GM12873 (cell line): ENCODE measurements at regions not wholly inside any gene's neighbourhood (a gene's known extent, or its start where the extent isn't known, plus 50 kb on each side); places are given as distances from the start of the nearest gene placed in this dataset.

Source experiments
- TF ChIP-seq, protein P1 (sequence below): IDR thresholded peaks from 2 replicates; pipeline ENCODE4 v1.5.1; 2012; ENCODE audit warnings: low read depth, mild to moderate bottlenecking, moderate library complexity, low read length, control low read depth; ENCODE audit not compliant: insufficient read depth; ENCODE audit errors: missing control alignments

DNA sequence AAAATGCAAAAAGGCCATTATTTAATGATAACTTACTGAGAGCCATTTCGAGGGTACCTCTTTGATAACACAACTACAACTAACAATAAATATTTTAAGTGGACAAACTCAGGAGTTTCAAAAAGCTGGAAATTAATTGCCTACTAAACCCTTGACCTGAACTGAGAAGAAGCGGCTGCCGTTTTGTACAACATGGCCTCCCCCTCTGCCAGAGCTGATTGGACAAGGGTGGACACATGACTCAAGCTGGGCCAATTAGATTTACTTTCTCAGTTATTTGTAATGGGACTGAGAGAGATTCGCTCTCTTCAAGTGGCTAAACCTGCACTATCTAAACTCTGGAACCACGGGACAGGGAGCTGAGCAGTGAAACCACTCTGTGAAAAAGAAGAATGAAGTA lies 135.9 kb upstream of the SERPINE2 start:
- TF ChIP-seq, protein P1, sequence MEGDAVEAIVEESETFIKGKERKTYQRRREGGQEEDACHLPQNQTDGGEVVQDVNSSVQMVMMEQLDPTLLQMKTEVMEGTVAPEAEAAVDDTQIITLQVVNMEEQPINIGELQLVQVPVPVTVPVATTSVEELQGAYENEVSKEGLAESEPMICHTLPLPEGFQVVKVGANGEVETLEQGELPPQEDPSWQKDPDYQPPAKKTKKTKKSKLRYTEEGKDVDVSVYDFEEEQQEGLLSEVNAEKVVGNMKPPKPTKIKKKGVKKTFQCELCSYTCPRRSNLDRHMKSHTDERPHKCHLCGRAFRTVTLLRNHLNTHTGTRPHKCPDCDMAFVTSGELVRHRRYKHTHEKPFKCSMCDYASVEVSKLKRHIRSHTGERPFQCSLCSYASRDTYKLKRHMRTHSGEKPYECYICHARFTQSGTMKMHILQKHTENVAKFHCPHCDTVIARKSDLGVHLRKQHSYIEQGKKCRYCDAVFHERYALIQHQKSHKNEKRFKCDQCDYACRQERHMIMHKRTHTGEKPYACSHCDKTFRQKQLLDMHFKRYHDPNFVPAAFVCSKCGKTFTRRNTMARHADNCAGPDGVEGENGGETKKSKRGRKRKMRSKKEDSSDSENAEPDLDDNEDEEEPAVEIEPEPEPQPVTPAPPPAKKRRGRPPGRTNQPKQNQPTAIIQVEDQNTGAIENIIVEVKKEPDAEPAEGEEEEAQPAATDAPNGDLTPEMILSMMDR: no peak

DNA sequence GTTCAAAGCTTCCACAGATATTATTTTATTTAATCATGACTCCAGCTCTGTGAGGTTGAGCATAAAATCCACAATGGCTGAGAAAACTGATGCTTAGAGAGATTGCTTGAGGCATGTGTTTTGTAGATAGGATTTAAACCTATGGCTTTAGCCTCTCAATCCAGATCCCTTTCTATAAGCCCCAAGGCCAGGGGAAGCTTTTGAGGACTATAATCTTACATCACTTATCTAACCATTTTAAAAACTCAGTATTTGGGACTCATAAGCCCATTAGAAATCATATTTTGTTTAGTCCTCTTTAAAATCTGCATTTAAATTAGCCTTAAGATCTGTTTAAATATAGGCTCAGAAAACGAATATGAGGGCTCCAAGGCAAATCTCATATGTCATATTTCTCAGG lies 135.4 kb upstream of the SERPINE2 start:
- TF ChIP-seq, protein P1: no peak

DNA sequence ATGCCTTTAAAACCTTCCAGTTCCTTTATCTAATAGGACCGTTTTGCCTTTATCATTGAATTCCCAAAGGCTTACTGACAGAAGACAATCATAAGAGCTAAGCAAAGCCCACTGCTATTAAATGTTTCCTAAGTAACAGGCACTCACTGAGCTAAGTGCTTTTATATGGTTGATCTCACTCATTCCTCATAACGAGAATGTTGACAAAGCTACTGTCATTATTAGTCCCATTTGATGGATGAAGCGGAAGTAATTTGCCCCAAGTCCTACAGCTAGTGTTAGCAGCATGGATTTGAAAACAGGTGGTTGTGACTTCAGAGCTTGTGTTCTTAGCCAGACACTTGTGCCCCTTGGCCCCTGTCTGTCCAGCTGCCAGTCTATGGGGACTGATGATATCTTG lies 134.8 kb upstream of the SERPINE2 start:
- TF ChIP-seq, protein P1: no peak

DNA sequence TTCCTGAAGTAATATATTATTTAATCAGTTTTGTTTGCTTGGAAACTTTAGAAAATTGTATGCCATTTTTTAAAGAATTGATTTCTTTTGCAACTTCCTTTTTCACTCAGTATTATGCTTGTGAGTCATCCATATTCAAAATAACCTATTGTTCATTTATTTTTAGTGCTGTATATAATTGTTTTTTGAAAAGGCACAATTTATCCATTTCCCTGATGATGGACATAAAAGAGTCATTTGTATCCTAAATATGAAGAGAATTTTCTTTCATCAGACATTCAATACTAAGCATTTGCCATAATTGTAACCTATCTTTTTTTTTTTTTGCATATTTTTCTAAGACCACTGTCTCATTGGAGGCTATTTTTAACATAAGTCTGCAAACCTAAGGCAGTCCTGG lies 134.1 kb upstream of the SERPINE2 start:
- TF ChIP-seq, protein P1: no peak

DNA sequence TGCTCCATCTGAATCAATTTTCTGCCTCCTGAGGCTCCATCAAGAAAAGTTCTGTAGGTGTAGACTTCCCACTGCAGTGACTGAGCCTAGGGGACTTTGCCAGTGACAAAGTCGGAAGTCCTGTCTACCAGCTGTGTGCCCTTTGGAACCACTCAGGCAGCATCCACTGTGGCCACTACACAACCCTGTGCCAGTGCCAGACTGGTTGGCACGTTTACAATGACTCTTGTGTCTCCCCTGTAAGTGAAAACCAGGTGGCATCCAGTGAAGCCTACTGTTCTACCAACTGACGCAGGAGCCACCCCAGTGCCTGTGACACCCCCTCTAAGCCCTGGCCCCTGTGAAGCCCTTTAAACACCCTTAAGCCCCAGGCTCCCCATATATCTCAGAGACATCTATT lies 132.1 kb upstream of the SERPINE2 start:
- TF ChIP-seq, protein P1: no peak

DNA sequence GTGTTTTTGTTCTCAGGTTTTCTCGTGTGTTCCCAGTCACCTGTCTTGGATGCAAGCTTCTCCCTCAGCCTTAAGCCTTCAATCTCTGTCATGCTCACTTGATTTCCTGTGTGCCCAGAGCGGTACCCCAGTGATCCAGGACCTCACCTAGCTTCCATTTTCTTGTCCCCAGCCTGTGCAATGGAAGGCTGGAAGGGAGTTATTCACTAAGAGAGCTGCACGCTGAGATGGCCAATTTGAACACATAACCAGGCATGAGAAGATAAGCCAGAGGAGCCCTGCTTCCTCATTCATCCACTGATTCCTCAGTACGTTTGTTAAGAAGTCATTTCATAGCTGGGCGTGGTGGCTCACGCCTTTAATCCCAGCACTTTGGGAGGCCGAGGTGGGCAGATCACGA lies 130.8 kb upstream of the SERPINE2 start:
- TF ChIP-seq, protein P1: no peak

DNA sequence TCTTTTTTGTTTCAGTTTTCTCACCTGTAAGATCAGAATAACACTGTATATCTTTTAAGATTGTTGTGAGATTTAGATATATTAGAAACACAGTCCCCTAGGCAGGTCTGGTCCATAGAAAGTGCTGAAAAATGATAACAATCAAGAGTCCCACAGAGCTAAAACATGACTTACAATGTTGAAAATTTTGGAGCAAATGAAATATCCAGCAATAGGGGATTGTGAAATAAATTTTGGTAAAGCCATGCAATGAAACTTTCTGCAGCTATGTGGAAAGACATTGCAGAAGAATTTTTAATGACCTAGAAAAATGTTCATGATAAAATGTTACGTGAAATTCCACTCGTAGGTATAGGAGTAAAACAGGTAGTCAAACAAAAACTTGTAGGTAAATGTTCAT lies 127.6 kb upstream of the SERPINE2 start:
- TF ChIP-seq, protein P1: no peak

DNA sequence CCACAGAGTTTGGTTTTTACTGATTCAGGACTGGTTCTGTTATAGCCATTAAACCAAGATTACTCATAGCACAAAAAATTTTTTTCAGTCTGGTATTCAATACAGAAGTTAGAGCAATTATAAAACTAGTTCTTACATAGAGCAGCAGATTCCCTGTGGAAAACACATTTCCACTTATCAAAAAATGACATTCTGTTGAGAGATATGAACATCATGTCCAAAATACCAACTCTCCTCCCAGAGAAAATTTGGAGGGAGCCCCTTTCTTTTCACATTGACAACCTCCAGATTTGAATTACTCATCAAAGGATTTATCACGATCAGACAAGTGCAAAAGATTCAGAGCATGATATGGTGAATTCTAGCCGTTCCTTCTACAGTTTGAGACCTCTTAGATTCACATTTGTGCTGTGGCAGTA lies 126.8 kb upstream of the SERPINE2 start:
- TF ChIP-seq, protein P1: no peak
